SKM-1 treated with dmso at 0.1 percent for 144 hours (cell line): ENCODE measurements at regions not wholly inside any gene's neighbourhood (a gene's known extent, or its start where the extent isn't known, plus 50 kb on each side); places are given as distances from the start of the nearest gene placed in this dataset.
"Not testable (repeated sequence)": the region's sequence is repeated elsewhere in the genome, so short reads cannot be mapped to it uniquely, and the experiment has no call there.

Experiments used
- DNase-seq: peaks from one replicate; lab custom pipeline; 2025; ENCODE audit not compliant: unreplicated experiment; lab: John Stamatoyannopoulos, UW

DNA sequence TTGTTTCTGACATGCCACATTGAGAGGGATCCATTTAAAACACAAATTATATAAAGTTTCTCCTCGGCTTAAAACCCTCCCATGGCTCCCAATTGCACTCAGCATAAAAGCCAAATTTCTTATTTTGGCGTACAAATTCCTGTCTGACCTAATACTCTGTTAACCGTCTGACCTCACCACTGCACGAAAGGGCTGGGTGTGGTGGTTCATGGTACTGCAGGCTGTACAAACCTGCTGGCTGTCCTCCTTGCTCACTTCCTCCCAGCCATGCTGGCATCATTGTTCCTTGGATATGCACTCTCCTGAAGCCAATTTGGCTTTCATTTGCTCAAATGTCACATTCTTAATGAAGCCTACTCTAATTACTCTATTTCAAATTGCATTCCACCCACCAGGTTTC is 301.6 kb upstream of the C16orf82 start:
- no peak for DNase-seq

DNA sequence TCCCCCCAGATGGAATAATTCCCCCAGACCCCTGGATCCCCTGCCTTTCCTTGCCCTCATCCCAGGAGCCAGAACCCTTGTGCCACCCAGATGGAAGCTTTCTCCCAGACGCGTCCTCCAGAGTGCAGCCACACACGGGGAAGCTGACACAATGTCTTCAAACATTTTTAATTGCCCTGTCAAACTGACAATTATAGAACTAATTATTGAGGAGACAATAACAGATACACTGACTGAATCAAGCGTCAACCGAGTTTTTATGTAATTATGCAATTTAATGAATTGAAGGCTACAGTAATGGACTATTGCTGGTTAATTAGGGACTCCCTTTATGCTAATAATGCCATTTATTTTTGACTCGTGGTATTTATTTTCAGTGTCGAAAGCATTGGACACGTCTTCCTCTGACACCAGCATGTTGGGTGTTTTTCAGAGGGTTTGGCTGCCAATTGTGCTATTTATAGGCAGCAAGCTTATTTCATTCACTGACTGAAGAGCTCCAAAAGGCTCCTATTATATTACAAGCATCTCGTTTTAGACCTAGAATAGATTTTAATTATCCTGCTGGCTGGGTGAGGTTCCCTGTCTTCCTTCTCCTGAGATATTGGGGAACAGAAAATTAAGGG is 298.2 kb upstream of the C16orf82 start:
- no peak for DNase-seq

DNA sequence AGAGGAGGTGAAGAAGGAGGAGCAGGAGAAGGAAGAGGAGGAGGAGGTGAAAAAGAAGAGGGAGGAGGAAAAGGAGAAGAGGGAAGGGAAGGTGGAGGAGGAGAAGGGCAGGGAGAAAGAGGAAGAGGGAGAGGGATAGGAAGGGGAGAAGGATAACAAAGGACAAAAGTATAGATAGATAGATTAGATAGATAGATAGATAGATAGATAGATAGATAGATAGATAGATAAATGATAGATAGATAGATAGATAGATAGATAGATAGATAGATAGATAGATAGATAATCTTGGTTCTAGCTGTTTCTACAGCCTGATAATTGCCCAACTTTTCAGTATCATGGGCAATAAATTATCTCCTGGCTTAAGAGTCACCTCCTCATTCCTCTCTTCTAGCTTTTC is 296.2 kb upstream of the C16orf82 start:
- no peak for DNase-seq

DNA sequence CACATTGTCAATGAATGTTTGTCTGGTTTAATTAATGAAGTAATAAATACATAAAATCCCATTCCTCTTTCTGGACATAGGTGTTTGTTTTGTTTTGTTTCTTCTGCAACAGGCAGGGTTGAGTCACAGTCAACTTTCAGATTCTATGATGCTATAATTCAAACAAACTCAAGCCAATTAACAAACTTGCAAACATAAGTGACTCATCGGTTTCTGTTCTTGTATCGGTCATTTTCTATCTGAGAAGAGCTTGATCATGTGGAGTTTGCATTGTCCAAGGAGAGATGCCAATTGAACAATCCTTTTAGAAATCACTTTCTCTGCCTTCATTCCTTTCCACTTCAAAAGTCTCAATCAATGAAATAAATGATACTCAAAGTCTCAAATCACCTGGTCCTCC is 294.2 kb upstream of the C16orf82 start:
- no peak for DNase-seq

DNA sequence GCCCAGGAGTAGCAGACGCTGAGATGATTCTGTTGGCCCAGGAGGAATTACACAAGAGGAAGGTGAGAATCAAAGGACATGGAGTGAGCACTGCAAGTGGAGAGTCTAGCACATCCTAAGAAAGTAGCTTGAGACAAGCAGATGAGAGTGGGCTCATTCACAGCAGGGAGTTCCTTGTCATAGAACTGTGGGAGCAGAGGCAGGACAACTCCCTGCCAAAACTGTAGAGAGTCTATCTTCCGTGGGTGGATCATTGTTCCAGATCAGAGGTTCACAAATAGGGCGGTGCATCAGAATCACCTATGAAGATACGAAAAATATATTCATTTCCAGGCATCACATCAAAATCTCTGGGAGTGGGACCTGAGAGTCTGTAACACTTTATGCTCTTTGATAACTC is 288.9 kb upstream of the C16orf82 start:
- DNase-seq, result no peak

DNA sequence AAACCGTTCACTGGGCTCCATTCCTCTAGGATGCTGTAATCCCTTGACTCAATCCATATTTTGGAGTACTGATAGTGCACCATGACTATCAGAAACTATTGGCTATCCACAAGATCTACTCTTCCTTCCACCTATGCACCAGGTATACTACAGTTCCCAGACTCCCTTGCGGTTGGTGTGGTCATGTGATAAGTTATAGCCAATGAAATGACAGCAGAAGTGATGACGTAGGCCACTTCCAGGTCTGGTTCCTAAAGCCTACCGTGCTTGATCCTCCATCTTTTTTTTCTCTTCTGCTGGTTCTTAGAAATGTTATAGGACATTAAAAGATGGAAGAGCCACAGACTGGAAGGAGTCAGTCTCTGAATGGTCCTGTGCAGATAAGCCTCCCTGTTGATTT is 278.8 kb upstream of the C16orf82 start:
- DNase-seq, result no peak

DNA sequence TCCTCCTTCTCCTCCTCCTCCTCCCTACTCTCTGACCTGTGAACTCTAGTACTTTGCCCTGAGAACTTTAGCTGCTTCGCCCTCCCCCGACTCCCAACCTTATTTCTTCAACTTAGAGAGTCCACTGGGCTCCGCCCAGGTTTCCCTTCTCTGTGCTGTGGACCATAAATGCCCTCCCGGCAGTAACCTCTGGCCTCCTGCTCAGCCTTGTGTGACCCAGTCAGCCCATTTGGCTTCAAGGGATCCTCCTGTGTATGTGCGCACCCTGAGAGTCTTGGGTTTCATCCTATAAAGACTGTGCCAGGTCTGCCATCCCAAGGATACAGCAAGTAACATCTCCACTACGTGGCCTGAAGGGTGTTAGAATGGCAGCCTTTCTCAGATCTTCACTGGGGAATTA is 275.6 kb upstream of the C16orf82 start:
- no peak for DNase-seq

DNA sequence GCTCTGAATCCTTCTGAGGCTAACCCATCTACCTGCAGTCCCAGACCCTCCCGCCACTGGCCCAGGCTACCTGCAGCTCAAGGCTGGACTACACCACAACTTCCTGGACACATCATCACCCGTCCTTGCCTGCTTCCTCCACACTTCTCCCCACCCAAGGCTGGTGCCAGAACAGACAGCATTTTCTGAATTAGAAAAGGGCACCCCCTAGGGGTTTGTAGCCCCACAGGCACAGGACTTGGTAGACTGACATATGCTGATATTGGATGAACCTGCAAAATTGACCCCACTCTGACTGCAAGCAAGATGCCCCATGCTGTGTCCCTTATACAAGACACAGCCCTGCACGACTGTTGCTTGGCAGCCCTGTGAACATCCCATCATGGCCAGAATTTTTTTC is 271.5 kb upstream of the C16orf82 start:
- no peak for DNase-seq

DNA sequence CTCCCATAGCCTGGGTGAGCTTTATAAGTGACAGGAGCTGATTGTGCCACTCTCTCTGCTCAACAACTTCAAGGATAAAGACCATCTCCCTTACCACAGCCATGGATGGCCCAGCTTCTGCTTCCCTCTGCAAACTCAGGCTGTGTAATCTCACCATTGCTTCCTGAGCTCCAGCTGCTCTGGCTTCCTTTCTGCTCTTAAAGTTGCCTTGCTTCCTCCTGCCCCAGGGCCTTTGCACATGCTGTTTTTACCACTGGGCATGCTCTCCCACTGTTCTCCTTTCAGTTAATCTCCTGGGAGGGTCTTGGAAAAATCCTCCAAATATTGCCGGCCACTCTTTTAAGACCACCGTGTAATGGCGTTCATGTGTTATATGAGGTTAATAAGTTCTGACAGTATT is 265.1 kb upstream of the C16orf82 start:
- DNase-seq, result no peak

DNA sequence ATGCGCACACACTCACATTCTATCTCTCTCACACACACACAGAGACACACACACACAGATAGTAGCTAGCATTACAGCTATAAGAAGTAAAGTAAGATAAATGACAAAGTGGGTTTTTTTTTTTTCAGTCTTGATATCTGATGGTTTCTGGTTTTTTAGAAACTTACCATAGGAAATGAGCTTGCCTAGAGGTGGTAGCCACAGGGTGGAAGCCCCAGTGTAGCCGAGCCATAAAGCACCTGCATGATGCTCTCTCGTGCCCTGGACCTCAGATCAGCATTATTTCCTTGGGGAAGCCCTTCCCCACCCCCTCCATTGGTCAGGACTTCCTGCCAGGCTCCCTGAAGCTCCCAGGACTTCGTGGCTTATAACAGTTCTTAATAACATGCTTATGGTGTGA is 264.3 kb upstream of the C16orf82 start:
- DNase-seq, result no peak

DNA sequence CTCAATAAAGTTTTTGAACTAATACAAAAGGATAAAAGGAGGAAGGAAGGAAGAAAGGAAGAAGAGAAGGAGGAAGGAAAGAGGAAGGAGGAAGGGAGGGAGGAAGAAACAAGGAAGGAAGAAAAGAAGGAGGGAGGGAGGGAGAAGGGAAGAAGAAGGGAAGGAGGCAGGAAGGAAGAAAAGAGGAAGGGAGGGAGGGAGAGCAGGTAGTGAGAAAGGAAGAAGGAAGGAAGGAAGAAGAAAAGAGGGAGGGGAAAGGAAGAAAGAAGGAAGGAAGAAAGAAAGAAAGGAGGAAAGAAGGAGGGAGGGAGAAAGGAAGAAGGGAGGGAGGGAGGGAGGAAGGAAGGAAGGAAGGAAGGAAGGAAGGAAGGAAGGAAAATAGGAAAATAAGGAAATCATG is 263.8 kb upstream of the C16orf82 start:
- no peak for DNase-seq

DNA sequence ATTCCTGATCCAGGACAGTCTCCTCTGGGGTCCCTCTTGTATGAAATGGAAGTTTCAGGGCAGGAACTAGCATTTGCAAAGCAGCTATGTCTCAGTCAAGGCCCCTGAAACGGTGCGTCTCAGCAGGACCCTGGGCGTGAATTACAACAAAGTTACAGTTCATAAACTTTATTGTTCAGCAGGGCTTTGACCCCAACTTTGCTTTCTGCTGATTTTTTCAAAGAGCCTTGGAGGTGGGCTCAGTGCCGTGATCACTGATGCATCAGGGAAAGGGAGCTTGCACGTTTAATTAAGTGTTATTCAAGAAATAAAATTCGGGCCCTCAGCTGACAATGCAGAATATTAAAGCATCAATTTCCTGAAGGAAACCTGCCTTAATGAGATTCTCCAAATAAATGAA is 260.1 kb upstream of the C16orf82 start:
- no peak for DNase-seq

DNA sequence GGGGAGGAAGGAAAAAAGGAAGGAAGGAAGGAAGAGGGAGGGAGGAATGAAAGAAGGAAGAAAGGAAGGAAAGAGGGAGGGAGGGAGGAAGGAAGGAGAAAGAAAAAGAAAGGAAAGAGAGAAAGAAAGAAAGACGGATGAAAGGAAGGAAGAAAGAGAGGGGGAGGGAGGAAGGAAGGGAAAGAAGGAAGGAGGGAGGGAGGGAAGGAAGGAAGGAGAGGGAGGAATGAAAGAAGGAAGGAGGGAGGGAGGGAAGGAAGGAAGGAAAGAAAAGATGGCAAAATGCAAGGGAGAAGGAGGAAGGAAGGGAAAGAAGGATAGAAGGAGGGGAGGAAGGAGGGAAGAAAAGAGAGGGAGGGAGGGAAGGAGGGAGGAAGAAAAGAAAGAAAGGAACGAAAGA is 257.3 kb upstream of the C16orf82 start:
- no peak for DNase-seq

DNA sequence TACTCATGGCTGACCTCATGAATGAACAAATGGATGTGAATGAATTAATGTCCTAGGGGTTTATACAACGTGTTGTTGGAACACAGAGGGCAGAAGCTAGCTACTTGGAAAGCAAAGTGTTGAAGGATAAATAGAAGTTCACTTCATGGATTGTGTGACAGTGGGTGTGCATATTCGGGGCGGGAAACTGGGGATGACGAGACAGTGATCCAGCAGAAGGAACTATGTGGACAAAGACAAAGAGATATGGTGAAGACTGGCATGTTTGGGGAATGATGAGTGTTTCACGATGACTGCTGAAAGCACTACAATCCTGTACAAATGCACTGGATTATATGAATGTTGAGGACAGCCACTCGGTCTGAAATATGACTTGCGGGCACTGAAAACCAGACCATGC is 250.5 kb upstream of the C16orf82 start:
- DNase-seq, result no peak

DNA sequence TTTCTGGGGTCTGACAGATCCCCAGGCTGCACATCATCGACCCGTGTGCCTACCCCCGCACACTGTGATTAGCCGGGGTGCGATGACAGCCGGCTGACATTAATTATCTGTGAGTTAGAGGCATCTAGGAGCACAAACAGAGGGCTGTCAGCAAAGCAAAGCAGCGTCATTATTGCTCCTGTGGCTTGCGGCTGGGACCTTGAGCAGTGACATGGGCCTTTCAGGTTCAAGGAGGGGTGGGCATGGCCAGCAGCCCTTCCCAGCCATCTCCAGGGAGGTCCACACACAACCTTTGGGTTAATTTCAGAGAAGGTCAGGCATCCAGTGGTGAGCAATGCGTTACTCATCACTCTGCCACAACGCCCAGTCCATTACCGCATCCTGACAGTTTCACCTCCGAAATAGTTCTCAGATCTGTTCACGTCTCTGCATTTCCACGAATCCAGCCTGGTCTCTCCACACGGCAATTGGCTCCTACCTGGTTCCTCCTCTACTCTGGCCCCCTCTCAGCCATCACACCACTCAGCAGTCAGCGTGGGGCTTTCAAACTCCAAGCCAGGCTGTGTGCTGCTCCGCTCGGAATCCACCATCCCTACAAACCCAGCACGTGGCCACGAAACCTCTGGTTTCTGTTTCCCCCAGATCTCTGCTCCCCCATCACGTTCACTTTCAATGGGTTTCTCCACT is 249.7 kb upstream of the C16orf82 start:
- DNase-seq, result no peak

DNA sequence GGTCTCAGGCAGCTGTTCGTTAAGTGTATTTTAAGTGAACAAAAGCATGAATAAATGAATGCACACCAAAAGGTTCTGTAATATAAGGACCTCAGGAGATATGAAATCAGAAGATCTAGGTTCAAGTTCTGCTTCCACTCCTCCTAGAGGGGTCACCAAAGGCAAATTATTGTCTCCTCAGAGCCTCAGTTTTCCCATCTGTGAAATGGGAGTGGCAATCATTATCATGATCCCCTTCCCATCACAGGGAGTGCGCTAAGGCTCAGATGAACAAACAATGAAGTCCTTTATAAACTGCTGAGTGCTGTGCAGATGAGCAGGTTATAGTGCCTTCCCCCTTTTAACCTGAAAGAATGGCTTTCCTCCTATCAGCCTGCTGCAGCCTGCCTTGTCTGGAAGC is 248.3 kb upstream of the C16orf82 start:
- no peak for DNase-seq

DNA sequence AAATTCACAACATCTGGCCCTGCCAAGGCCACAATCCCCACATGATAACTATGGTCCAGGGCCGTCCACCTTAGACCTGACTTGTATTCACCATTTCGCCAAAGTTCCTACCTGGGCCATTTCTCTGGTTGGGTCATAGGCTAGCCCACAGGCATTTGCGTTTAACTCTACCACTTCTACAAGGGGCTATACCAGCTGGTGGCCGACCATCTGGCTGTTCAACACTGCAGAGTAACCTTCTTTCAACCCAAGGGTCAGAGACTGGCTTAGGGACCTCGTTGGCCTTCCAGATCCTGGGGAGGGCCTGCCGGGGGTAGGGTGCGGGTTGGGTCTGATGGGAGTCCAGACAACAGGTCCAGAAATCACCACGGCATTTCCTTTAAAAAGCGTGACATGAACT is 242.3 kb upstream of the C16orf82 start:
- DNase-seq, result no peak

DNA sequence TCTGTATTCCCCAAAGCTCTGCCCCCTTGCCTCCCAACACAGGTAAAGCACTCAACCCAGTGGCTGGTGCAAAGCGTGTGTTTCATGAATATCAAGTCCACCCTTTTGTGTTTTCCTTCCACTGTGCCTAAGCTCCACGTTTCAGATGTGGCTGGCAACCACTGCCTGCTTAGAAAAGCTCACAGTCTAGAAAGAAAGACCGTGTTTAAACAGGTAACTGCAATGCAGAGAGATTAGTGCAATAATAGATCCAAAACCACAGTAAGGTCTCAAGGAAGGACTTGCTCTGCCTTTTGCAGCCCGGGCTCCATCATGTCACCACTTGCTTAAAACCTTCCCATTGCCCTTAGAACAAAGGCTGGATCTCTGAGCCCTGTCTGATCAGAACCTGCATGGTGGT is 240.2 kb upstream of the C16orf82 start:
- DNase-seq, result no peak

DNA sequence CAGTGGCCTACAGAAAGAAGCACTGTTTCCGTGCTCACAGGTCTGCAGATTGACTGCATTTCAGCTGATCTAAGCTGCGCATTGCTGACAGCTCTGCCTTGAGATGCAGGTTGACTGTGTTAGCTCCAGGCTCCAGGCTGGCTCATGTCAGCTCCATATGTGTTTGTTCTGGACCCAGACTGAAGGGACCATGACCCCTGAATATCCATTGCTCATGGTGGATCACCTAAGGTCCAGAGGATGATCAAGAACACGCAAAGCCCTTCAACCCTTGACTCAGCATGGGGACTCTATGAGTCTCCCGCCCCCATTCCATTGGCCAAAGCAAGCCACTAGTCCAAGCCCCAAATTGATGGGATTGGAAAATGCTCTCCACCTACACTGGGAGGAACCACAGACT is 239.3 kb upstream of the C16orf82 start:
- DNase-seq, result no peak

DNA sequence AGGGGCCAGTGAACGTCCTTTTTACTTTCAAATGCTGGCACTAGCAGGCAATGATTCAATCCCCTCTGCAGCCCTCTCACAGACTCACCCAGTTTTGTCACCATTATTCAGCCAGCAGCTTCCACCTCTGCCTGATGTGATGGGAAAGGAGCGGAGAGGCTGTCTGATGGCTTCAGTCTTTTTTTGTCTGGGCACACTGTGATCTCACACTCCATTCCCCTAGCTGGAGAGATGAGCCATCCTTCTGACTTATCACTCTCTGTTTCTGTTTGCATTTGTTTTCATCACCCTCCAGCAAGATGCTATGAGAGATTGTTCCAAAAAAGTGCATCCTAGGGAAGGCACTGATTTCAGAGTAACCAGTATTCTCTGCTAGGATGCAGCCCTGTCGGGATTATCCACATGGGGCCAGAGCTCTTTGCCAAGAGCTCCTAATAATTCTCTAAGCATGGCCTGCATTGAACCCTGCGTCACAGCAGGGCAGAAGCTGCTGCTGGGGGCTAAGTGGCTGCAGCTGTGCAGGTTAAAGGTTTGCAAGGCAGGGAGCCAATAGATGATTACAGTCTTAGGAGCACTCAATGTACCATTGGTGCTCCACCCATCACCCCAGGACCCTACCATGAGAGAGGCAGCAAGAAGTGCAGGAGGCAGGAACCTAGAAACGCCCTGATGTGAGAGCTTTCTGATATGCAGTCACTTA is 236.1 kb upstream of the C16orf82 start:
- DNase-seq, result no peak

DNA sequence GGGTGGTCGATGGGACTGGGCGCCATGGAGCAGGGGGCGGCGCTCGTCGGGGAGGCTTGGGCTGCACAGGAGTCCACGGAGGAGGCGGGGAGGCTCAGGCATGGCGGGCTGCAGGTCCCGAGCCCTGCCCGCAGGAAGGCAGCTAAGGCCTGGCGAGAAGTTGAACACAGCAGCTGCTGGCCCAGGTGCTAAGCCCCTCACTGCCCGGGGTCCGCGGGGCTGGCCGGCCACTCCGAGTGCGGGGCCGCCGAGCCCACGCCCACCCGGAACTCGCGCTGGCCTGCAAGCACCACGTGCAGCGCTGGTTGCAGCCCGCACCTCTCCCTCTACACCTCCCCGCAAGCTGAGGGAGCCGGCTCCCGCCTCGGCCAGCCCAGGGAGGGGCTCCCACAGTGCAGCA is 230.6 kb upstream of the C16orf82 start:
- not testable (repeated sequence) for DNase-seq

DNA sequence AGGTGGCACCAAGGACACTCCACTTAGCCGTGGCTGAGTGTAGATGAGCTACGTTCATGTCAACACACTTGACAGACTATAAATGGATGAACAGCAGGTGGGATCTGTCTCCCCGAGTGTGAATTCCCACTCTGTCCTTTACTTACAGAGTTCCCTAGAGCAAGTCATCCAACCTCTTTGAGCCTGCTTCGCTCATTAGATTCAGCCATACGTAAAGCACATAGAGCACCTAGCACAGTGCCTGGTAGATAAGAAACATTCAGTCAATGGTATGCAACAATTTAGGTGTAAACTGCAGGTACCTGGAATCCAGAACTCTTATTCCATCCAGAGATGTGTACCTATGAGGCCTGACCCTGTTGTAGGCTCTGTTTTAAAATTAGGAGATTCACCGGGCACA is 227.8 kb upstream of the C16orf82 start:
- no peak for DNase-seq

DNA sequence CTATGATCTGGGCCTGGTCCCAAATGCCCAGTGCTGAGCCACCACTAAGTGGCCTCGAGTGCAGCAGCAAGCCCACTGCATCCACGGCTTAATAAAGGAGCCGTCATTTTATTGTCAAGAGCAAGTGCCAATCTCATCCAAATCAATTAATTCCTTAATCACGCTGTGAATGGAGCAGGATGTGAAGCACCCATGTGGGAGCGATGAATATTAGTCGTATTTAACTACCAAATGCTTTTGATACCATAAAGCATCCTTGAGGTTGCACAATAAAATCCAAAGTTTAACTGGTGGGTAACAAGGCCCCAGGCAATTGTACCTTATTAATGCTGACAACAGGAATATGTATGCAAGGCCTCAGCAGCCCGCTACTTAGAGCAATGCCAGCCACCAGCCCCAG is 226.0 kb upstream of the C16orf82 start:
- DNase-seq, result no peak
